PC-3 (cell line): ENCODE measurements at regions not wholly inside any gene's neighbourhood (a gene's known extent, or its start where the extent isn't known, plus 50 kb on each side); places are given as distances from the start of the nearest gene placed in this dataset.
"Not testable (repeated sequence)": the region's sequence is repeated elsewhere in the genome, so short reads cannot be mapped to it uniquely, and the experiment has no call there.

ENCODE experiments used
- ATAC-seq: fragments of 200-7000 bp; cut with Tn5 transposase; 2 replicates; pipeline ENCODE4 v1.9.1; 2020; ENCODE audit warnings: mild to moderate bottlenecking, moderate library complexity
- BruUV-seq: library from RNA; stranded (reverse); fragments of 400-500 nt; replicated peaks from 2 replicates; lab custom pipeline; 2021; lab: Mats Ljungman, UMichigan
- CTCF ChIA-PET: fragments of 300-600 bp; sonication (Branson Sonifier 250); formaldehyde crosslinking; loops from one replicate; lab custom pipeline; 2022; ENCODE audit warnings: antibody characterized with exemption; lab: Charles Lee
- POLR2A ChIA-PET: fragments of 300-600 bp; sonication (Branson Sonifier 250); formaldehyde crosslinking; loops from one replicate; lab custom pipeline; 2022; ENCODE audit warnings: antibody characterized with exemption; ENCODE audit not compliant: unreplicated experiment; lab: Charles Lee
- DNase-seq: peaks from one replicate; pipeline ENCODE4 v3.0.0-alpha.2; 2015
- H2AFZ ChIP-seq: fragments of 300-600 bp; sonication (generic); 2 replicates; pipeline ENCODE4 v1.6.0; 2016; ENCODE audit warnings: antibody characterized with exemption, low read length
- H3F3A ChIP-seq: fragments of 300-600 bp; sonication (generic); one replicate; pipeline ENCODE4 v1.6.0; 2017; ENCODE audit warnings: antibody characterized with exemption, low read length, control low read depth, mild to moderate bottlenecking; ENCODE audit not compliant: unreplicated experiment
- H3K27ac ChIP-seq: fragments of 300-600 bp; sonication (generic); 2 replicates; pipeline ENCODE4 v1.5.1; 2016; ENCODE audit warnings: mild to moderate bottlenecking, low read length
- H3K27me3 ChIP-seq: fragments of 300-600 bp; sonication (generic); 2 replicates; pipeline ENCODE4 v1.6.1; 2016; ENCODE audit warnings: low read length, mixed read lengths
- H3K36me3 ChIP-seq: fragments of 300-600 bp; sonication (generic); 2 replicates; pipeline ENCODE4 v1.6.1; 2016; ENCODE audit warnings: low read depth, mixed run types, low read length, mixed read lengths
- H3K4me1 ChIP-seq: fragments of 300-600 bp; sonication (generic); 2 replicates; pipeline ENCODE4 v1.5.1; 2016; ENCODE audit warnings: low read length; ENCODE audit not compliant: insufficient read depth
- H3K4me2 ChIP-seq: fragments of 300-600 bp; sonication (generic); 2 replicates; pipeline ENCODE4 v1.6.0; 2016; ENCODE audit warnings: low read length
- H3K4me3 ChIP-seq: fragments of 300-600 bp; sonication (generic); 2 replicates; pipeline ENCODE4 v1.5.1; 2016; ENCODE audit warnings: mild to moderate bottlenecking, low read length, mixed read lengths
- H3K79me2 ChIP-seq: fragments of 300-600 bp; sonication (generic); 2 replicates; pipeline ENCODE4 v1.6.1; 2017; ENCODE audit warnings: low read length, mixed read lengths
- H3K9ac ChIP-seq: fragments of 300-600 bp; sonication (generic); 2 replicates; pipeline ENCODE4 v1.6.0; 2016; ENCODE audit warnings: mild to moderate bottlenecking, low read length
- H3K9me2 ChIP-seq: fragments of 300-600 bp; sonication (generic); replicated peaks from 2 replicates; pipeline ENCODE4 v1.6.1; 2016; ENCODE audit warnings: mixed run types, low read length, mixed read lengths
- H3K9me3 ChIP-seq: fragments of 300-600 bp; sonication (generic); 2 replicates; pipeline ENCODE4 v1.6.1; 2016; ENCODE audit warnings: low read length, mixed read lengths
- H4K20me1 ChIP-seq: fragments of 300-600 bp; sonication (generic); 2 replicates; pipeline ENCODE4 v1.6.1; 2016; ENCODE audit warnings: low read length, mixed read lengths
- EZH2 ChIP-seq: fragments of 300-600 bp; sonication (generic); IDR thresholded peaks from one replicate; pipeline ENCODE4 v1.6.1; 2017; ENCODE audit warnings: antibody characterized with exemption, mild to moderate bottlenecking, low read length; ENCODE audit not compliant: unreplicated experiment
- EZH2phosphoT487 ChIP-seq: fragments of 300-600 bp; sonication (generic); IDR thresholded peaks from 2 replicates; pipeline ENCODE4 v1.6.1; 2018; ENCODE audit warnings: mild to moderate bottlenecking, antibody characterized with exemption, low read length, borderline replicate concordance
- intact Hi-C: fragments of 100-400 bp; cut with micrococcal nuclease; formaldehyde crosslinking; loops from 2 replicates; pipeline ENCODE4 v1.9.0; 2023
- TF ChIP-seq, protein P1 (sequence below): fragments of 300-600 bp; sonication (generic); conservative IDR thresholded peaks from 2 replicates; pipeline ENCODE4 v1.5.1; 2017; ENCODE audit warnings: antibody characterized with exemption, low read depth, mild to moderate bottlenecking, low read length

- intact Hi-C loops: no loop called here
- H4K20me1 ChIP-seq: no peaks in the 10 kb centered on the region
- TF ChIP-seq EZH2phosphoT487 (no peak), EZH2 (no peak)
- TF ChIP-seq, protein P1, sequence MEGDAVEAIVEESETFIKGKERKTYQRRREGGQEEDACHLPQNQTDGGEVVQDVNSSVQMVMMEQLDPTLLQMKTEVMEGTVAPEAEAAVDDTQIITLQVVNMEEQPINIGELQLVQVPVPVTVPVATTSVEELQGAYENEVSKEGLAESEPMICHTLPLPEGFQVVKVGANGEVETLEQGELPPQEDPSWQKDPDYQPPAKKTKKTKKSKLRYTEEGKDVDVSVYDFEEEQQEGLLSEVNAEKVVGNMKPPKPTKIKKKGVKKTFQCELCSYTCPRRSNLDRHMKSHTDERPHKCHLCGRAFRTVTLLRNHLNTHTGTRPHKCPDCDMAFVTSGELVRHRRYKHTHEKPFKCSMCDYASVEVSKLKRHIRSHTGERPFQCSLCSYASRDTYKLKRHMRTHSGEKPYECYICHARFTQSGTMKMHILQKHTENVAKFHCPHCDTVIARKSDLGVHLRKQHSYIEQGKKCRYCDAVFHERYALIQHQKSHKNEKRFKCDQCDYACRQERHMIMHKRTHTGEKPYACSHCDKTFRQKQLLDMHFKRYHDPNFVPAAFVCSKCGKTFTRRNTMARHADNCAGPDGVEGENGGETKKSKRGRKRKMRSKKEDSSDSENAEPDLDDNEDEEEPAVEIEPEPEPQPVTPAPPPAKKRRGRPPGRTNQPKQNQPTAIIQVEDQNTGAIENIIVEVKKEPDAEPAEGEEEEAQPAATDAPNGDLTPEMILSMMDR: no peak
- H3F3A ChIP-seq: no peaks in the 10 kb centered on the region
- DNase-seq (no peak), ATAC-seq (no peak)
- H3K4me2 ChIP-seq: no peak overlapping the region
- no peaks in the 10 kb centered on the region for H3K27me3 ChIP-seq
- H3K27ac ChIP-seq: no peak overlapping the region
- 0 out of 2 replicates have a peak overlapping the region, but pooled peaks have one; percentile 13 for H2AFZ ChIP-seq
- H3K9ac ChIP-seq: no peak overlapping the region
- no TSS peak for BruUV-seq
- H3K4me1 ChIP-seq: no peaks in the 10 kb centered on the region
- no peak overlapping the region for H3K4me3 ChIP-seq
- H3K79me2 ChIP-seq: no peaks in the 10 kb centered on the region
- CTCF ChIA-PET: no interaction called here
- H3K9me3 ChIP-seq: no peaks in the 10 kb centered on the region
- no peaks in the 10 kb centered on the region for H3K9me2 ChIP-seq
- POLR2A ChIA-PET: no interaction called here
- no peaks in the 10 kb centered on the region for H3K36me3 ChIP-seq
Observed at GRCh38 chr5:130502702-130503101, 598.4 kb downstream of the CHSY3 start.

DNA sequence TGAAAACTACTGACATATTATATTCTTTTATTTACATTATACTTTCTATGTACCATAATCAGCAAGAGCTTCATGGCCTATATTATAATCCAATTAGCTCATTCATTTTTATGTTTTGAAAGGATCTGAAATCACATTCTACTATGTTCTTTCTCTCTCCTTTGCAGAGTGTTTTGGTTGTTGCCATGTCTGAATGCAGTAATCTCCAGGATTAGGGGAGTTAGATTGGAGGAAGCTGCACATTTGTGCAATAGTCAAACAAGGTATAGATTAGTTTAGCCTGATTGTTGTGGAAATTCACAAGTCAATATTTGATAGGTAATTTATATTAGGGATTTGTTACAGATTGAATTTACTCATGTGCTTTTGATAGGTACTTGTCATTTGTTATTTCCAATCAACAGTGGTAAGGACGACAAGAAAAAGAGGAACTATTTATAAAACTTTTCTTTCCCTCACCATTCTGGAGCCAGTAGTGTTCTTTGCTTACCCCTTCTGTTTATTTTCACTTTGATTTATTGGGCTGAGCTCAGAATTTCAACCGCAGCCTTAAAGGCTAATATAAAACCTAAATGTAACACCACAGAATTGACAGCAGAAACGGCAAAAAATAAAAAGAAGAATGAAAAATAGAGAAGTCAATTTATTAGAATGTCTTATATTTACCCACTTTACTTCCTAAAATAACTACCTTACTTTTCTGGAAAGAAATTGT lies 597.0 kb downstream of the CHSY3 start:
- Histone ChIP-seq H3K36me3 (no peaks in the 10 kb centered on the region), H3K27me3 (no peaks in the 10 kb centered on the region), H3K9ac (no peak overlapping the region), H3K27ac (no peak overlapping the region), H4K20me1 (no peaks in the 10 kb centered on the region), H3K4me1 (peaks cover 13% of the 10 kb centered on the region; the same call in 1 of the 2 replicates), H3K9me3 (no peaks in the 10 kb centered on the region), H3K4me3 (no peak overlapping the region), H3K4me2 (no peak overlapping the region), H3F3A (no peaks in the 10 kb centered on the region), H2AFZ (no peak overlapping the region), H3K79me2 (no peaks in the 10 kb centered on the region), H3K9me2 (no peaks in the 10 kb centered on the region)
- intact Hi-C loops: no loop called here
- TF ChIP-seq EZH2 (no peak), EZH2phosphoT487 (no peak)
- TF ChIP-seq, protein P1: no peak
- ATAC-seq (no peak), DNase-seq (no peak)
- no TSS peak for BruUV-seq
- ChIA-PET CTCF (no interaction called here), POLR2A (no interaction called here)

GRCh38 chr5:130500495-130500894 lies 596.2 kb downstream of the CHSY3 start:
- intact Hi-C loops, H3K27ac ChIP-seq, H3K36me3 ChIP-seq, H3K9ac ChIP-seq, ATAC-seq, H3K9me3 ChIP-seq, H3K9me2 ChIP-seq, POLR2A ChIA-PET, H3K4me2 ChIP-seq, H4K20me1 ChIP-seq, H3K4me3 ChIP-seq, BruUV-seq, H2AFZ ChIP-seq, CTCF ChIA-PET, DNase-seq, H3F3A ChIP-seq, H3K79me2 ChIP-seq, H3K27me3 ChIP-seq: not testable (repeated sequence)
- peaks cover 17% of the 10 kb centered on the region for H3K4me1 ChIP-seq
